Panc1 (cell line): ENCODE measurements at regions not wholly inside any gene's neighbourhood (a gene's known extent, or its start where the extent isn't known, plus 50 kb on each side); places are given as distances from the start of the nearest gene placed in this dataset.

Experiments used
- POLR2AphosphoS5 ChIP-seq: IDR thresholded peaks from 2 replicates; pipeline ENCODE4 v1.6.1; 2012; ENCODE audit warnings: mild to moderate bottlenecking, low read depth, low read length, moderate library complexity
- SIN3A ChIP-seq: IDR thresholded peaks from 2 replicates; pipeline ENCODE4 v1.6.1; 2012; ENCODE audit warnings: low read depth, mild to moderate bottlenecking, low read length, moderate library complexity, borderline replicate concordance; ENCODE audit not compliant: insufficient read depth
- TCF7L2 ChIP-seq: IDR thresholded peaks from 2 replicates; pipeline ENCODE4 v1.6.1; 2011; ENCODE audit warnings: mild to moderate bottlenecking, low read depth, low read length, inconsistent platforms
- TF ChIP-seq, protein P1 (sequence below): fragments of 450-650 bp; IDR thresholded peaks from 2 replicates; pipeline ENCODE4 v1.5.1; 2017; ENCODE audit warnings: mild to moderate bottlenecking
- TF ChIP-seq, protein P2 (sequence below), 2 experiments: IDR thresholded peaks; 2 replicates each; pipeline ENCODE4 v1.6.1; 2011 to 2012; ENCODE audit warnings: low read depth in 2 of 2, control low read depth in 1 of 2, low read length in 1 of 2, mild to moderate bottlenecking in 1 of 2, moderate library complexity in 1 of 2; ENCODE audit not compliant: insufficient read depth in 1 of 2

DNA sequence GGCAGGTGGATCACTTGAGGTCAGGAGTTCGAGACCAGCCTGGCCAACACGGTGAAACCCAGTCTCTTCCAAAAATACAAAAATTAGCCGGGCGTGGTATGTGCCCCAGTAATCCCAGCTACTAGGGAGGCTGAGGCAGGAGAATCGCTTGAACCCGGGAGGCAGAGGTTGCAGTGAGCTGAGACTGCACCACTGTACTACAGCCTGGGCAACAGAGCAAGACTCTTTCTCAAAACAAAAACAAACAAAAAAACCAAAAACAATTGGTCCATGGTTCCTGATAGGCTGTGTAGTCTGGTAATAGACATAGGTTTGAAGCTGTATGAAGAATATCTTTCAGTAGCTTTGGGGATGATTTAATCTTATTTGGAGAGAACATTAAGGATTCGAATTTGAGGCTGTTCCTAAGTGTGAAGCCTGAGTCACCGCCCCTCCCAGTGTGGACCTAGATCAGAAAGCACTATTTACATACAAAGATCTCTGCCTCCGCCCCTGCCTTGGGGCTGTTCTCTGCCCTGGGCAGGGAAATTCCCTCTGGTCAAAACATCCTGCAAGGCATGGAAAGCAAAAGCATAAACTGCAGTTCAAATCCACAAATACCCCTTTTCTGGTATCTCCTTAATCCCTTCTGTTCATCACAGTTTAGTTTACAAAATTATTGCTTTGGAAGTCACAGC is 52.8 kb upstream of the PMAIP1 start:
- TF ChIP-seq, protein P1, sequence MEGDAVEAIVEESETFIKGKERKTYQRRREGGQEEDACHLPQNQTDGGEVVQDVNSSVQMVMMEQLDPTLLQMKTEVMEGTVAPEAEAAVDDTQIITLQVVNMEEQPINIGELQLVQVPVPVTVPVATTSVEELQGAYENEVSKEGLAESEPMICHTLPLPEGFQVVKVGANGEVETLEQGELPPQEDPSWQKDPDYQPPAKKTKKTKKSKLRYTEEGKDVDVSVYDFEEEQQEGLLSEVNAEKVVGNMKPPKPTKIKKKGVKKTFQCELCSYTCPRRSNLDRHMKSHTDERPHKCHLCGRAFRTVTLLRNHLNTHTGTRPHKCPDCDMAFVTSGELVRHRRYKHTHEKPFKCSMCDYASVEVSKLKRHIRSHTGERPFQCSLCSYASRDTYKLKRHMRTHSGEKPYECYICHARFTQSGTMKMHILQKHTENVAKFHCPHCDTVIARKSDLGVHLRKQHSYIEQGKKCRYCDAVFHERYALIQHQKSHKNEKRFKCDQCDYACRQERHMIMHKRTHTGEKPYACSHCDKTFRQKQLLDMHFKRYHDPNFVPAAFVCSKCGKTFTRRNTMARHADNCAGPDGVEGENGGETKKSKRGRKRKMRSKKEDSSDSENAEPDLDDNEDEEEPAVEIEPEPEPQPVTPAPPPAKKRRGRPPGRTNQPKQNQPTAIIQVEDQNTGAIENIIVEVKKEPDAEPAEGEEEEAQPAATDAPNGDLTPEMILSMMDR: no peak
- TF ChIP-seq, protein P2, sequence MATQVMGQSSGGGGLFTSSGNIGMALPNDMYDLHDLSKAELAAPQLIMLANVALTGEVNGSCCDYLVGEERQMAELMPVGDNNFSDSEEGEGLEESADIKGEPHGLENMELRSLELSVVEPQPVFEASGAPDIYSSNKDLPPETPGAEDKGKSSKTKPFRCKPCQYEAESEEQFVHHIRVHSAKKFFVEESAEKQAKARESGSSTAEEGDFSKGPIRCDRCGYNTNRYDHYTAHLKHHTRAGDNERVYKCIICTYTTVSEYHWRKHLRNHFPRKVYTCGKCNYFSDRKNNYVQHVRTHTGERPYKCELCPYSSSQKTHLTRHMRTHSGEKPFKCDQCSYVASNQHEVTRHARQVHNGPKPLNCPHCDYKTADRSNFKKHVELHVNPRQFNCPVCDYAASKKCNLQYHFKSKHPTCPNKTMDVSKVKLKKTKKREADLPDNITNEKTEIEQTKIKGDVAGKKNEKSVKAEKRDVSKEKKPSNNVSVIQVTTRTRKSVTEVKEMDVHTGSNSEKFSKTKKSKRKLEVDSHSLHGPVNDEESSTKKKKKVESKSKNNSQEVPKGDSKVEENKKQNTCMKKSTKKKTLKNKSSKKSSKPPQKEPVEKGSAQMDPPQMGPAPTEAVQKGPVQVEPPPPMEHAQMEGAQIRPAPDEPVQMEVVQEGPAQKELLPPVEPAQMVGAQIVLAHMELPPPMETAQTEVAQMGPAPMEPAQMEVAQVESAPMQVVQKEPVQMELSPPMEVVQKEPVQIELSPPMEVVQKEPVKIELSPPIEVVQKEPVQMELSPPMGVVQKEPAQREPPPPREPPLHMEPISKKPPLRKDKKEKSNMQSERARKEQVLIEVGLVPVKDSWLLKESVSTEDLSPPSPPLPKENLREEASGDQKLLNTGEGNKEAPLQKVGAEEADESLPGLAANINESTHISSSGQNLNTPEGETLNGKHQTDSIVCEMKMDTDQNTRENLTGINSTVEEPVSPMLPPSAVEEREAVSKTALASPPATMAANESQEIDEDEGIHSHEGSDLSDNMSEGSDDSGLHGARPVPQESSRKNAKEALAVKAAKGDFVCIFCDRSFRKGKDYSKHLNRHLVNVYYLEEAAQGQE (IDR thresholded peaks at IDR 0.05; ENCODE audit: insufficient read depth in 1 of 2, low read depth in 2 of 2, low read length in 1 of 2): no peak
- no peak for TF ChIP-seq POLR2AphosphoS5
- TF ChIP-seq TCF7L2: no peak
- TF ChIP-seq SIN3A: no peak
